K562 (cell line): ENCODE measurements at regions not wholly inside any gene's neighbourhood (a gene's known extent, or its start where the extent isn't known, plus 50 kb on each side); places are given as distances from the start of the nearest gene placed in this dataset.

Experiments
- ARID3B ChIP-seq: fragments of 250-450 bp; sonication (Bioruptor Pico); IDR thresholded peaks from 2 replicates; pipeline ENCODE4 v1.4.0; 2020; ENCODE audit warnings: borderline replicate concordance
- CHAMP1 ChIP-seq: fragments of 450-650 bp; IDR thresholded peaks from 2 replicates; pipeline ENCODE4 v1.6.1; 2016; ENCODE audit warnings: mild to moderate bottlenecking
- E2F3 ChIP-seq: fragments of 250-450 bp; sonication (Bioruptor Pico); IDR thresholded peaks from 2 replicates; pipeline ENCODE4 v1.4.0; 2020; ENCODE audit warnings: mild to moderate bottlenecking
- FOXP4 ChIP-seq: sonication (generic); formaldehyde crosslinking; IDR thresholded peaks from 2 replicates; pipeline ENCODE4 v1.8.0; 2022; ENCODE audit warnings: mild to moderate bottlenecking, missing genetic modification reagents, borderline replicate concordance
- MNT ChIP-seq, 2 experiments: fragments of 450-650 bp; conservative IDR thresholded peaks; 2 replicates each; pipeline ENCODE4 v1.6.1; 2017; ENCODE audit warnings: mild to moderate bottlenecking in 2 of 2, moderate library complexity in 2 of 2
- MTA2 ChIP-seq: fragments of 450-650 bp; IDR thresholded peaks from 2 replicates; pipeline ENCODE4 v1.6.1; 2016; ENCODE audit warnings: low read depth
- MTA3 ChIP-seq: fragments of 450-650 bp; formaldehyde crosslinking; IDR thresholded peaks from 2 replicates; pipeline ENCODE4 v1.6.1; 2017; ENCODE audit warnings: mild to moderate bottlenecking, borderline replicate concordance
- NFE2 ChIP-seq: IDR thresholded peaks from 2 replicates; pipeline ENCODE4 v1.6.1; 2014; ENCODE audit warnings: antibody characterized with exemption, low read depth
- NR4A1 ChIP-seq, 2 experiments: fragments of 250-450 bp in 1 of 2; fragments of 450-650 bp in 1 of 2; sonication (Bioruptor Pico) in 1 of 2; IDR thresholded peaks; 2 replicates each; pipeline versions ENCODE4 v1.4.0 to v1.6.1; 2016 to 2020; ENCODE audit warnings: mild to moderate bottlenecking in 2 of 2, missing compliant biosample characterization in 1 of 2, missing genetic modification characterization in 1 of 2, moderate library complexity in 1 of 2
- POLR3A ChIP-seq: IDR thresholded peaks from 2 replicates; pipeline ENCODE4 v1.6.1; 2011; ENCODE audit warnings: borderline replicate concordance, mild to moderate bottlenecking, moderate library complexity; ENCODE audit not compliant: insufficient read length, insufficient read depth; ENCODE audit errors: extremely low read depth
- SMARCC2 ChIP-seq: fragments of 450-650 bp; IDR thresholded peaks from 2 replicates; pipeline ENCODE4 v1.6.1; 2017; ENCODE audit warnings: antibody characterized with exemption, moderate library complexity, mild to moderate bottlenecking, low read depth
- SNRNP70 ChIP-seq: fragments of 200-400 bp; formaldehyde crosslinking; optimal IDR thresholded peaks from 2 replicates; pipeline ENCODE3; 2017; ENCODE audit warnings: low read depth, low read length
- SRF ChIP-seq, 2 experiments: fragments of 250-450, 450-650 bp in 1 of 2; sonication (Bioruptor Pico) in 1 of 2; sonication (generic) in 1 of 2; formaldehyde crosslinking; IDR thresholded peaks; 2 replicates each; pipeline versions ENCODE4 v1.5.0 to v1.5.1; 2020 to 2022; ENCODE audit warnings: mild to moderate bottlenecking in 1 of 2, missing genetic modification reagents in 1 of 2
- TAL1 ChIP-seq: fragments of 450-650 bp; IDR thresholded peaks from 2 replicates; pipeline ENCODE4 v1.6.1; 2016; ENCODE audit warnings: mild to moderate bottlenecking
- TEAD1 ChIP-seq, 2 experiments: fragments of 450-650 bp in 1 of 2; sonication (generic) in 1 of 2; formaldehyde crosslinking; IDR thresholded peaks; 2 replicates each; pipeline versions ENCODE4 v1.4.0 to v1.8.0; 2020 to 2022; ENCODE audit warnings: mild to moderate bottlenecking in 2 of 2, missing genetic modification reagents in 1 of 2
- TEAD4 ChIP-seq, 2 experiments: sonication (generic) in 1 of 2; formaldehyde crosslinking in 1 of 2; IDR thresholded peaks; 2 replicates each; pipeline versions ENCODE4 v1.6.1 to v1.8.0; 2012 to 2022; ENCODE audit warnings: borderline replicate concordance in 1 of 2, inconsistent platforms in 1 of 2, low read length in 1 of 2, mild to moderate bottlenecking in 1 of 2, missing genetic modification reagents in 1 of 2
- ZBTB9 ChIP-seq: fragments of 450-650 bp; formaldehyde crosslinking; IDR thresholded peaks from 2 replicates; pipeline ENCODE4 v1.4.0; 2020; ENCODE audit warnings: mild to moderate bottlenecking, moderate library complexity
- ZNF583 ChIP-seq: fragments of 250-450 bp; sonication (Bioruptor Pico); IDR thresholded peaks from 2 replicates; pipeline ENCODE4 v1.4.0; 2020

GRCh38 chr21:35485364-35485763 lies 436.3 kb upstream of the RUNX1 start (continued):
- TF ChIP-seq SRF (CRISPR knock-in tag; IDR thresholded peaks at IDR 0.05) (no peak; a peak in 1 of 4 replicates), ARID3B (no peak), E2F3 (CRISPR knock-in tag) (no peak), TAL1 (peak; percentile 82), TEAD4 (IDR thresholded peaks at IDR 0.05; ENCODE audit: low read length) (peak; percentile 91), TEAD4 (CRISPR knock-in tag; IDR thresholded peaks at IDR 0.05; ENCODE audit: borderline replicate concordance) (no peak), MTA2 (peak; percentile 63), MTA3 (0 out of 2 replicates have a peak, but pooled peaks have one; percentile 7), MNT (conservative IDR thresholded peaks at IDR 0.05) (peak; percentile 47 to 53; a peak in 3 of 4 replicates), NFE2 (0 out of 2 replicates have a peak, but pooled peaks have one; percentile 1), FOXP4 (CRISPR knock-in tag) (no peak), SMARCC2 (peak; percentile 37; the same call in 1 of the 2 replicates), ZBTB9 (CRISPR knock-in tag) (0 out of 2 replicates have a peak, but pooled peaks have one; percentile 16), ZNF583 (CRISPR knock-in tag) (no peak), POLR3A (no peak), SNRNP70 (no peak), CHAMP1 (0 out of 2 replicates have a peak, but pooled peaks have one; percentile 35), TEAD1 (CRISPR knock-in tag; IDR thresholded peaks at IDR 0.05) (0 out of 4 replicates have a peak, but pooled peaks of 1 of the 2 experiments have one; percentile 17), NR4A1 (CRISPR knock-in tag; IDR thresholded peaks at IDR 0.05) (no peak), NR4A1 (tag; IDR thresholded peaks at IDR 0.05) (no peak)
